ENCODE measurements at regions not wholly inside any gene's neighbourhood (a gene's known extent, or its start where the extent isn't known, plus 50 kb on each side); places are given as distances from the start of the nearest gene placed in this dataset.

GRCh38 chr4:136643416-136643815 is 888.9 kb downstream of the PCDH18 start:
- H3K9me3 ChIP-seq: no peaks in the 10 kb centered on the region
- TF ChIP-seq CTCF (IDR thresholded peaks at IDR 0.05) (no peak), POLR2AphosphoS5 (IDR thresholded peaks at IDR 0.05; ENCODE audit: insufficient read depth in 1 of 2, low read depth in 1 of 2) (no peak), POLR2A (IDR thresholded peaks at IDR 0.05) (no peak)
- H3K27ac ChIP-seq: no peak overlapping the region
- intact Hi-C loops (cut with DNase I): no loop called here
- no peak for DNase-seq (ENCODE audit: extremely low spot score in 2 of 2)
- no peak overlapping the region for H3K4me3 ChIP-seq
- no peaks in the 10 kb centered on the region for H3K36me3 ChIP-seq
- H3K27me3 ChIP-seq: no peaks in the 10 kb centered on the region
- no peaks in the 10 kb centered on the region for H3K4me1 ChIP-seq

- Histone ChIP-seq H3K4me3 (no peak overlapping the region), H3K27me3 (no peaks in the 10 kb centered on the region), H3K36me3 (no peaks in the 10 kb centered on the region), H3K27ac (no peak overlapping the region), H3K4me1 (no peaks in the 10 kb centered on the region), H3K9me3 (no peaks in the 10 kb centered on the region)
- no peak for TF ChIP-seq POLR2A (IDR thresholded peaks at IDR 0.05)
- no peak for TF ChIP-seq POLR2AphosphoS5 (IDR thresholded peaks at IDR 0.05; ENCODE audit: insufficient read depth in 1 of 2, low read depth in 1 of 2)
- TF ChIP-seq CTCF (IDR thresholded peaks at IDR 0.05): no peak
- intact Hi-C loops (cut with DNase I): no loop called here
- DNase-seq (ENCODE audit: extremely low spot score in 2 of 2): no peak
Observed at GRCh38 chr4:136637071-136637777, 895.1 kb downstream of the PCDH18 start.

GRCh38 chr4:136636155-136636554 is 896.1 kb downstream of the PCDH18 start:
- TF ChIP-seq POLR2A (IDR thresholded peaks at IDR 0.05) (no peak), POLR2AphosphoS5 (IDR thresholded peaks at IDR 0.05; ENCODE audit: insufficient read depth in 1 of 2, low read depth in 1 of 2) (no peak), CTCF (IDR thresholded peaks at IDR 0.05) (no peak)
- no peak overlapping the region for H3K27ac ChIP-seq
- H3K4me3 ChIP-seq: no peak overlapping the region
- H3K9me3 ChIP-seq: no peaks in the 10 kb centered on the region
- H3K4me1 ChIP-seq: no peaks in the 10 kb centered on the region
- H3K36me3 ChIP-seq: no peaks in the 10 kb centered on the region
- DNase-seq (ENCODE audit: extremely low spot score in 2 of 2): no peak
- intact Hi-C loops (cut with DNase I): no loop called here
- no peaks in the 10 kb centered on the region for H3K27me3 ChIP-seq

DNA sequence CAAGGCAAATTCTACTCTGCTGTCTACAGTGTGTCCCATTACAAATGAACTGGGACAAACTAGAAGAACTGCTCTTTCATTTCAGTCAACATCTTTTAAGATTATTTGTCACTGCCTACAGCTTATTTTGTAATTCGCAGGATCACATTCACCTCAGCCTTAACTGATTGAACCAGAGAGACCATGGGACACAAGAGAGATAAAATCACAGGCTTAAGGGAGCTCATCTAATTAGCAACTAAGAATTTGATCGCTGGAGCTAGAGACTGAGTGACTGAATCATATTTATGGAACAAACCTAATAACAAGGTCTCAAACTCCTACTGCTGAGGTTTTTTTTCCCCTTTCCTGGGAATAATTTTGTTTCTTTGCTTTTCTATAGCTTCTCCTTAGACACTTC is 898.2 kb downstream of the PCDH18 start:
- Histone ChIP-seq H3K4me1 (no peaks in the 10 kb centered on the region), H3K4me3 (no peak overlapping the region), H3K27me3 (no peaks in the 10 kb centered on the region), H3K36me3 (no peaks in the 10 kb centered on the region), H3K9me3 (no peaks in the 10 kb centered on the region), H3K27ac (no peak overlapping the region)
- no peak for DNase-seq (ENCODE audit: extremely low spot score in 2 of 2)
- no peak for TF ChIP-seq POLR2A (IDR thresholded peaks at IDR 0.05)
- TF ChIP-seq CTCF (IDR thresholded peaks at IDR 0.05): no peak
- no peak for TF ChIP-seq POLR2AphosphoS5 (IDR thresholded peaks at IDR 0.05; ENCODE audit: insufficient read depth in 1 of 2, low read depth in 1 of 2)
- intact Hi-C loops (cut with DNase I): no loop called here

DNA sequence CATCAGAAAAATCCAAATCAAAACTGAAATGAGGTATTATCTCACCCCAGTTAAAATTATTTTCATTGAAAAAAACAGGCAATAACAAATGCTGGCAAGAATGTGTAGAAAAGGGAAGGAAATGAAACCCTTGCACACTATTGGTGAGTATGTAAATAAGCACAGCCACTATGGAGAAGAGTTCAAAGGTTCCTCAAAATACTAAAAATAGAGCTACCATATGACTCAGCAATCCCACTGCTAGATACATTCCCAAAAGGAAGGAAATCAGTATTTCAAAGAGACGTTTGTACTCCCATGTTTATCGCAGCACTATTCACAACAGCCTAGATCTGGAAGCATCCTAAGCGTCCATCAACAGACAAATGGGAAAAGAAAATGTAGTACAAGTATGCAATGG is 932.4 kb downstream of the PCDH18 start:
- no peaks in the 10 kb centered on the region for H3K36me3 ChIP-seq
- H3K4me1 ChIP-seq: no peaks in the 10 kb centered on the region
- no peak for DNase-seq (ENCODE audit: extremely low spot score in 2 of 2)
- intact Hi-C loops (cut with DNase I): no loop called here
- no peaks in the 10 kb centered on the region for H3K9me3 ChIP-seq
- no peaks in the 10 kb centered on the region for H3K27me3 ChIP-seq
- TF ChIP-seq POLR2A (IDR thresholded peaks at IDR 0.05) (no peak), CTCF (IDR thresholded peaks at IDR 0.05) (no peak), POLR2AphosphoS5 (IDR thresholded peaks at IDR 0.05; ENCODE audit: insufficient read depth in 1 of 2, low read depth in 1 of 2) (no peak)
- H3K27ac ChIP-seq: no peak overlapping the region
- no peak overlapping the region for H3K4me3 ChIP-seq

Data from vagina (tissue), 2 donors.